PFSK-1 (cell line): ENCODE measurements at regions not wholly inside any gene's neighbourhood (a gene's known extent, or its start where the extent isn't known, plus 50 kb on each side); places are given as distances from the start of the nearest gene placed in this dataset.

ENCODE experiments used
- FOXP2 ChIP-seq: optimal IDR thresholded peaks from 2 replicates; pipeline ENCODE3; 2011; ENCODE audit warnings: borderline replicate concordance, control low read depth, inconsistent platforms; ENCODE audit not compliant: insufficient read depth; ENCODE audit errors: extremely low read length, extremely low read depth
- POLR2AphosphoS5 ChIP-seq: IDR thresholded peaks from 2 replicates; pipeline ENCODE4 v1.6.1; 2012; ENCODE audit warnings: low read depth, mild to moderate bottlenecking, control low read depth, low read length, moderate library complexity
- SIN3A ChIP-seq: IDR thresholded peaks from 2 replicates; pipeline ENCODE4 v1.6.1; 2012; ENCODE audit warnings: mild to moderate bottlenecking, low read length, moderate library complexity, borderline replicate concordance; ENCODE audit not compliant: insufficient read depth
- TAF1 ChIP-seq: IDR thresholded peaks from 2 replicates; pipeline ENCODE4 v1.6.1; 2012; ENCODE audit warnings: low read length, control low read depth, borderline replicate concordance; ENCODE audit not compliant: insufficient read depth
- TF ChIP-seq, protein P1 (sequence below), 2 experiments: IDR thresholded peaks; 2 replicates each; pipeline versions ENCODE4 v1.6.1 to v1.8.0; 2011 to 2012; ENCODE audit warnings: low read depth in 2 of 2, low read length in 2 of 2, control low read depth in 1 of 2, inconsistent platforms in 1 of 2, mild to moderate bottlenecking in 1 of 2, moderate library complexity in 1 of 2; ENCODE audit not compliant: insufficient read depth in 1 of 2

DNA sequence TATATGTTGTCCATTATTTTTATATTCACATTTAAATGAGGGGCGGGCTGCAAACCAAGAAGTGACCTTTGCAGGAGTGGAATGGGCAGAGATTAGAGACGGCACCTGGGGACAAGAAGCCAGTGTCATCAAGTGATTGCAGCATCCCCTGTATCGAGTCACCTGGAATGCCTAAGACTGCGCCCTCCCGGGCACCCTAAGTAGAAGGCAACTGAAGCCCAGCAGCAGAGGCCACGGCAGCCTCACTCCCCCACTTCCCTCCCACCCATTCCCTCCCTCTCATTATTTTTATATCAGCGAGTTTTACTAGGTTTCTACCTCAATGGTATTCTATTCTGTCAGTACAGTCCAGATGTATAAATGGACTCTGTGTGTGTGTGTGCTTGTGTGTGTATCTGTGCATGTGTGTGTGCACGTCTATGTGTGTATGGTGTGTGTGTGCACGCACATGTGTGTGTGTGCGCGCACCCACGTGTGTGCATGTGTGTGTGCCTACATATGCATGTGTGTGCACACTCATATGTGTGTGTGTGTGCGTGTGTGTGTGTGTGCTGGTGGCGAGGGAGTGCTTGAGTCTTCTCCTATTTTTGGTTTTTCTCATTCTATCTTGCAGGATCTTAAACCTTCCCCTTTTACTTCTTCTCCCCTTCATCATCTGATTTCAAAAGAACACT lies 106.8 kb upstream of the SLC66A3 start:
- no peak for TF ChIP-seq POLR2AphosphoS5
- no peak for TF ChIP-seq SIN3A
- TF ChIP-seq TAF1: no peak
- no peak for TF ChIP-seq FOXP2
- TF ChIP-seq, protein P1, sequence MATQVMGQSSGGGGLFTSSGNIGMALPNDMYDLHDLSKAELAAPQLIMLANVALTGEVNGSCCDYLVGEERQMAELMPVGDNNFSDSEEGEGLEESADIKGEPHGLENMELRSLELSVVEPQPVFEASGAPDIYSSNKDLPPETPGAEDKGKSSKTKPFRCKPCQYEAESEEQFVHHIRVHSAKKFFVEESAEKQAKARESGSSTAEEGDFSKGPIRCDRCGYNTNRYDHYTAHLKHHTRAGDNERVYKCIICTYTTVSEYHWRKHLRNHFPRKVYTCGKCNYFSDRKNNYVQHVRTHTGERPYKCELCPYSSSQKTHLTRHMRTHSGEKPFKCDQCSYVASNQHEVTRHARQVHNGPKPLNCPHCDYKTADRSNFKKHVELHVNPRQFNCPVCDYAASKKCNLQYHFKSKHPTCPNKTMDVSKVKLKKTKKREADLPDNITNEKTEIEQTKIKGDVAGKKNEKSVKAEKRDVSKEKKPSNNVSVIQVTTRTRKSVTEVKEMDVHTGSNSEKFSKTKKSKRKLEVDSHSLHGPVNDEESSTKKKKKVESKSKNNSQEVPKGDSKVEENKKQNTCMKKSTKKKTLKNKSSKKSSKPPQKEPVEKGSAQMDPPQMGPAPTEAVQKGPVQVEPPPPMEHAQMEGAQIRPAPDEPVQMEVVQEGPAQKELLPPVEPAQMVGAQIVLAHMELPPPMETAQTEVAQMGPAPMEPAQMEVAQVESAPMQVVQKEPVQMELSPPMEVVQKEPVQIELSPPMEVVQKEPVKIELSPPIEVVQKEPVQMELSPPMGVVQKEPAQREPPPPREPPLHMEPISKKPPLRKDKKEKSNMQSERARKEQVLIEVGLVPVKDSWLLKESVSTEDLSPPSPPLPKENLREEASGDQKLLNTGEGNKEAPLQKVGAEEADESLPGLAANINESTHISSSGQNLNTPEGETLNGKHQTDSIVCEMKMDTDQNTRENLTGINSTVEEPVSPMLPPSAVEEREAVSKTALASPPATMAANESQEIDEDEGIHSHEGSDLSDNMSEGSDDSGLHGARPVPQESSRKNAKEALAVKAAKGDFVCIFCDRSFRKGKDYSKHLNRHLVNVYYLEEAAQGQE (IDR thresholded peaks at IDR 0.05; ENCODE audit: insufficient read depth in 1 of 2, low read depth in 2 of 2, low read length in 2 of 2): no peak

DNA sequence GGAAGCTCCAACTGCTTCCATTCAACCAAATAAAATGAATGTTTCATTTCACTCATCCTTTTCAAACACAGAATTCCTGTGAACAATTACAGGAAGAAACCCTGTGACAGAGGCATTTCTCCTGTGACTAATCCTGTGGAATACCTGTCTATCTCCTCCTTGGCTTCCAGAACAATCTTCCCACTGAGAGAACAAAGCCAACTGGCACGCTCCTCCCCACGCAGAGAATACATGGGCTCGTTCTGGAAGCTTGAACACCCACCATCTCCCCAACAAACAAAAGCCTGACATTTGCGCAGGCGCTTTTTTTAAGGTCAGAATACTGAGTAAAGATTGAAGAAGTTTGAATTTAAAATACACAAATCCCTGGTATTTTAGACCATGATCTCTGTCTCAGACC lies 104.7 kb upstream of the SLC66A3 start:
- no peak for TF ChIP-seq TAF1
- no peak for TF ChIP-seq SIN3A
- no peak for TF ChIP-seq FOXP2
- TF ChIP-seq, protein P1 (IDR thresholded peaks at IDR 0.05; ENCODE audit: insufficient read depth in 1 of 2, low read depth in 2 of 2, low read length in 2 of 2): no peak
- no peak for TF ChIP-seq POLR2AphosphoS5

GRCh38 chr2:11051280-11051679 lies 104.0 kb upstream of the SLC66A3 start:
- no peak for TF ChIP-seq SIN3A
- TF ChIP-seq FOXP2: no peak
- TF ChIP-seq POLR2AphosphoS5: no peak
- TF ChIP-seq, protein P1 (IDR thresholded peaks at IDR 0.05; ENCODE audit: insufficient read depth in 1 of 2, low read depth in 2 of 2, low read length in 2 of 2): no peak
- no peak for TF ChIP-seq TAF1

DNA sequence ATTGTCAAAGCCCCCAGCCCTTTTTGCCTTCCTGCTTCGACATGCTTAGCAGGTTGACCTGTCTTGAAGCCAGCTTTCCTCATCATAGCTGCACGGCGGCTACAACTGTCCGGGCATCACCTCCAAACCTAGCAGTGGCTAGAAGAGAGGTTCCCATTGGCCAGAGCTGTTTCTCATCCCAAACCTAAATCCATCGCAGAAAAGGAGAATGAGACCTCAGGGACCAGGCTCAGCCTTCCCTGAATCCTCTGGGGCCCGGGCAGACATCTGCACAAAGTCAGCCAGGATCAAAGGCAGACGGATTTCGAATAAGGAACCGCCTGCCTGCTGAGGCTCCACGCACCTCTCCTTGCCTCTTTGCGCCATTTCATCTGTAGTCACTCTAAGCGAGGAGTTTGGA lies 101.7 kb upstream of the SLC66A3 start:
- TF ChIP-seq POLR2AphosphoS5: no peak
- no peak for TF ChIP-seq SIN3A
- no peak for TF ChIP-seq FOXP2
- no peak for TF ChIP-seq TAF1
- TF ChIP-seq, protein P1 (IDR thresholded peaks at IDR 0.05; ENCODE audit: insufficient read depth in 1 of 2, low read depth in 2 of 2, low read length in 2 of 2): no peak
